Thoracic aorta (tissue), 2 donors: ENCODE measurements at regions not wholly inside any gene's neighbourhood (a gene's known extent, or its start where the extent isn't known, plus 50 kb on each side); places are given as distances from the start of the nearest gene placed in this dataset.
"Not testable (repeated sequence)": the region's sequence is repeated elsewhere in the genome, so short reads cannot be mapped to it uniquely, and the experiment has no call there.

Source experiments
- ATAC-seq: fragments of 150-250 bp; one replicate; pipeline ENCODE4 v1.8.0; 2017; ENCODE audit warnings: low read depth; ENCODE audit not compliant: insufficient number of reproducible peaks, low FRiP score
- DNase-seq: peaks from one replicate; pipeline ENCODE4 v3.0.0-alpha.2; 2020; ENCODE audit warnings: low spot score
- H3K27ac ChIP-seq, 2 donors: fragments of 200-600 bp; sonication (generic); 1 replicate in 1 of 2; 2 replicates in 1 of 2; pipeline ENCODE4 v1.5.1; 2016; ENCODE audit warnings: mild to moderate bottlenecking in 2 of 2, moderate library complexity in 2 of 2
- H3K27me3 ChIP-seq: fragments of 200-600 bp; sonication (generic); replicated peaks from 2 replicates; pipeline ENCODE4 v1.6.0; 2016; ENCODE audit warnings: mild to moderate bottlenecking; ENCODE audit not compliant: insufficient read depth
- H3K36me3 ChIP-seq: fragments of 200-600 bp; sonication (generic); one replicate; pipeline ENCODE4 v1.5.1; 2016
- H3K4me1 ChIP-seq, 2 donors: fragments of 200-600 bp; sonication (generic); 1 replicate in 1 of 2; 2 replicates in 1 of 2; pipeline versions ENCODE4 v1.5.1 to v1.6.0; 2016; ENCODE audit warnings: low read depth in 2 of 2, mild to moderate bottlenecking in 1 of 2; ENCODE audit not compliant: control insufficient read depth in 1 of 2
- H3K4me3 ChIP-seq: fragments of 200-600 bp; sonication (generic); 2 replicates; pipeline ENCODE4 v1.5.1; 2016; ENCODE audit warnings: mild to moderate bottlenecking
- H3K9me3 ChIP-seq: fragments of 200-600 bp; sonication (generic); 2 replicates; pipeline ENCODE4 v1.5.1; 2016
- TF ChIP-seq, protein P1 (sequence below): fragments of 200-600 bp; sonication (generic); IDR thresholded peaks from one replicate; pipeline ENCODE4 v1.5.1; 2019; ENCODE audit warnings: antibody characterized with exemption

DNA sequence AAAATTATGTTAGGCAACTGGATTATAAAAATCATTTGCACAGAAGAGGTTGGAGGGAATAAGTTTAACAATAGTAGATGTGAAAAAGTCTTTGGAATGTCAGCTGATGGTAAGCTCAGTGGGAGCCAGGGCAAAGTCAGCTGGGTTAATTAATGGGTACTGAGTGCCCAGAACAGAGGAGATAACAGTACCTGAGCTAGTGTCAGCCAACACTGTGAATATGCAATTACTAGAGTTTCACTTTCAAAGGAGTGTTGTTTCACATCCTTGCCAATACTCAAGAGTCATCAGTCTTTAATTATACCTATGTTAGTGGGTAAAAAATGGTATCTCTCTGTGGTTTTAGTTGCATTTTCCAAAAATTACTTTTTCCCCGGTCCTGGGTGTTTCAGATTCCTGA is 135.1 kb downstream of the KIF4B start:
- no peak for ATAC-seq
- Histone ChIP-seq H3K27ac (no peak overlapping the region), H3K27me3 (no peaks in the 10 kb centered on the region), H3K4me3 (no peak overlapping the region), H3K36me3 (no peaks in the 10 kb centered on the region), H3K4me1 (no peaks in the 10 kb centered on the region), H3K9me3 (no peaks in the 10 kb centered on the region)
- TF ChIP-seq, protein P1, sequence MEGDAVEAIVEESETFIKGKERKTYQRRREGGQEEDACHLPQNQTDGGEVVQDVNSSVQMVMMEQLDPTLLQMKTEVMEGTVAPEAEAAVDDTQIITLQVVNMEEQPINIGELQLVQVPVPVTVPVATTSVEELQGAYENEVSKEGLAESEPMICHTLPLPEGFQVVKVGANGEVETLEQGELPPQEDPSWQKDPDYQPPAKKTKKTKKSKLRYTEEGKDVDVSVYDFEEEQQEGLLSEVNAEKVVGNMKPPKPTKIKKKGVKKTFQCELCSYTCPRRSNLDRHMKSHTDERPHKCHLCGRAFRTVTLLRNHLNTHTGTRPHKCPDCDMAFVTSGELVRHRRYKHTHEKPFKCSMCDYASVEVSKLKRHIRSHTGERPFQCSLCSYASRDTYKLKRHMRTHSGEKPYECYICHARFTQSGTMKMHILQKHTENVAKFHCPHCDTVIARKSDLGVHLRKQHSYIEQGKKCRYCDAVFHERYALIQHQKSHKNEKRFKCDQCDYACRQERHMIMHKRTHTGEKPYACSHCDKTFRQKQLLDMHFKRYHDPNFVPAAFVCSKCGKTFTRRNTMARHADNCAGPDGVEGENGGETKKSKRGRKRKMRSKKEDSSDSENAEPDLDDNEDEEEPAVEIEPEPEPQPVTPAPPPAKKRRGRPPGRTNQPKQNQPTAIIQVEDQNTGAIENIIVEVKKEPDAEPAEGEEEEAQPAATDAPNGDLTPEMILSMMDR, result no peak
- no peak for DNase-seq

DNA sequence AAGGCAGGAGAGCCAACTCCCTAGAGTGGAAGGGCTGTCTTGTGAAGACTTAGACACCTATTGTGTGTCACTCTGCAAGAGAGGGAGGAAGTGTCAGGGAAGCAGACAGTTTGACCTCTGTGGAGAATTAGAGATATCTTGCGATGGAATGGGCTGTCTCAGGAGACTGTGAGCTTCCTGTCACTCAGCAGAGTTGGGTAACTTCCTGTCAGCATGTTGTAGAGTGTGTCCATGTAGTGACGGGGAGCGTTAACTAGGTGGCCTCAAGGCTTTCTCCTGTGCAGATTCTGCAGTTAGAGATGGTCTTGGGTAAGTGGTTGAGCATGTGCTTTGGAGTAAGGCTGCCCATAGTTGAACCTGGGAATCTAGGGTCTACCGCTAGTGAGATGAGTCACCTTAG is 136.5 kb downstream of the KIF4B start:
- ATAC-seq, result no peak
- Histone ChIP-seq H3K9me3 (no peaks in the 10 kb centered on the region), H3K27me3 (no peaks in the 10 kb centered on the region)

DNA sequence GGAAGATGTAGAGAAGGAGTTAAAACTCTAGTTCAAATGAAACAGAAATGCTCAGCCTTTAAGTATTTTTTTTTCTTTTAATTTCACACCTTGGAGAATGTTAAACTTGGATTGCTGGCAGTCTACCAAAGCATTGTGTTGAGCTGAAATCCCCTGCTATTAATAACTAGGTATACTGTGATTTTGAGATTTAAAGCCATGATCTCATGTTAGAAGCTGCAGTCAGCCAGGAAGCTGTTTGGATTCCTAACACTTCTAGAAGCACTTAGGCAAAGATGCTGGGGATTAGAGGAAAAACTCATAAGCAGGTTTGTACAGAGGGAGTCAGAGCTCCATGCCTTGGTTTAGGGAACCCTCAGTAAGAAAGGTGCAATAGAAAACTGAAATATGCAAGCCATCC is 141.4 kb downstream of the KIF4B start:
- H3K4me1 ChIP-seq, result no peaks in the 10 kb centered on the region
- TF ChIP-seq, protein P1, result no peak
- no peaks in the 10 kb centered on the region for H3K27me3 ChIP-seq
- ATAC-seq, result no peak
- H3K9me3 ChIP-seq, result no peaks in the 10 kb centered on the region
- H3K36me3 ChIP-seq, result no peaks in the 10 kb centered on the region
- no peak overlapping the region for H3K27ac ChIP-seq
- H3K4me3 ChIP-seq, result no peak overlapping the region
- DNase-seq, result no peak

More for the DNA sequence above, 136.5 kb downstream of the KIF4B start:
- TF ChIP-seq, protein P1, result no peak
- no peak overlapping the region for H3K27ac ChIP-seq
- DNase-seq, result no peak
- no peak overlapping the region for H3K4me3 ChIP-seq
- no peaks in the 10 kb centered on the region for H3K4me1 ChIP-seq
- H3K36me3 ChIP-seq, result no peaks in the 10 kb centered on the region

DNA sequence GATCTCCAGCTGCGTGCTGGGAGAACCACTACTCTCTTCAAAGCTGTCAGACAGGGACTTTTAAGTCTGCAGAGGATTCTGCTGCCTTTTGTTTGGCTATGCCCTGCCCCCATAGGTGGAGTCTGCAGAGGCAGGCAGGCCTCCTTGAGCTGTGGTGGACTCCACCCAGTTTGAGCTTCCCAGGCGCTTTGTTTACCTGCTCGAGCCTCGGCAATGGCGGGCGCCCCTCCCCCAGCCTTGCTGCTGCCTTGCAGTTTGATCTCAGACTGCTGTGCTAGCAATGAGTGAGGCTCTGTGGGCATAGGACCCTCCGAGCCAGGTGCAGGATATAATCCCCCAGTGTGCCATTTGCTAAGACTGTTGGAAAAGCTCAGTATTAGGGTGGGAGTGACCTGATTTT is 149.5 kb downstream of the KIF4B start:
- DNase-seq, H3K4me1 ChIP-seq, H3K4me3 ChIP-seq, H3K36me3 ChIP-seq, H3K9me3 ChIP-seq, H3K27ac ChIP-seq, H3K27me3 ChIP-seq, ATAC-seq: not testable (repeated sequence)

GRCh38 chr5:155167736-155168135 is 154.2 kb downstream of the KIF4B start:
- Histone ChIP-seq H3K27me3 (no peaks in the 10 kb centered on the region), H3K27ac (no peak overlapping the region), H3K9me3 (no peaks in the 10 kb centered on the region), H3K4me1 (no peaks in the 10 kb centered on the region), H3K4me3 (no peak overlapping the region), H3K36me3 (no peaks in the 10 kb centered on the region)
- DNase-seq, result no peak
- no peak for ATAC-seq
- TF ChIP-seq, protein P1, result no peak

DNA sequence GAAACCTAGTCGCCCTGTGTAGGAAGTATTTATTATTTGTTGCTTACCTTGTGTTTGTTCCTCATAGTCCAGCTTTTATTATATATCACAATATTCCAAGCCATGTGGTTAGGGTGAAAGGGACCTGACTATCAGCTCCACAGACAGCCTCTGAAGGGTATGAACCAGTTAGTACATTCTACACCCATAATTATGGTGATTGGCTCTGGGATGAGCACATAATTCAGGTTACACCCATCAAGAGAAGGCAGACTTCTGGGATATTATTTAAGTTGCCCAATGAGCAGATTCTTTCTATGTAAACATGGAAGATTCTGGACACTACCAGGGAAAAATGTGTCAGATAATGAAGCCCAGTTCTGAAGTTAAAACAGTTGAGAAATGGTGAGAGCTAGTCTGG is 168.0 kb downstream of the KIF4B start:
- ATAC-seq, result no peak
- TF ChIP-seq, protein P1, result no peak

More for the DNA sequence above, 168.0 kb downstream of the KIF4B start:
- Histone ChIP-seq H3K4me1 (no peaks in the 10 kb centered on the region), H3K27ac (no peak overlapping the region), H3K36me3 (no peaks in the 10 kb centered on the region), H3K27me3 (no peaks in the 10 kb centered on the region), H3K4me3 (no peak overlapping the region), H3K9me3 (no peaks in the 10 kb centered on the region)
- no peak for DNase-seq
